A549 (cell line): ENCODE measurements at regions not wholly inside any gene's neighbourhood (a gene's known extent, or its start where the extent isn't known, plus 50 kb on each side); places are given as distances from the start of the nearest gene placed in this dataset.

ENCODE experiments used
- ATAC-seq, 2 experiments: fragments of 200-7000 bp in 1 of 2; fragments of >200 bp in 1 of 2; cut with Nextera tagmentation in 1 of 2; cut with Tn5 transposase in 1 of 2; 3 replicates each; pipeline versions ENCODE4 v1.8.0 to v1.9.1; 2018 to 2020; ENCODE audit warnings: mild to moderate bottlenecking in 1 of 2, moderate library complexity in 1 of 2
- CTCF ChIA-PET: fragments of 300-600 bp; sonication (Branson Sonifier 250); formaldehyde crosslinking; extraction: SDS; loops from one replicate; lab custom pipeline; 2021; ENCODE audit warnings: antibody characterized with exemption, inconsistent platforms; lab: Yijun Ruan, JAX
- POLR2A ChIA-PET: fragments of 350-600 bp; formaldehyde crosslinking; extraction: SDS; loops from one replicate; lab custom pipeline; 2021; ENCODE audit warnings: antibody characterized with exemption, inconsistent platforms; lab: Yijun Ruan, JAX
- DNase-seq, 2 experiments: peaks; one replicate each; pipeline versions ENCODE4 v3.0.0 to v3.0.0-alpha.2; 2011 to 2016; ENCODE audit warnings: low read depth in 1 of 2, low spot score in 1 of 2
- FAIRE-seq: peaks from 2 replicates; lab custom pipeline; 2011; peaks lifted over from hg19 to GRCh38; lab: Jason Lieb, UNC
- H3K27ac ChIP-seq, 2 experiments: fragments of >200 bp; sonication (Bioruptor Twin); formaldehyde crosslinking; 3 replicates each; pipeline ENCODE4 v1.5.1; 2016 to 2017
- H3K4me1 ChIP-seq: fragments of >200 bp; sonication (Bioruptor Twin); formaldehyde crosslinking; 3 replicates; pipeline ENCODE4 v1.6.1; 2016
- H3K4me2 ChIP-seq: fragments of >200 bp; sonication (Bioruptor Twin); formaldehyde crosslinking; 3 replicates; pipeline ENCODE4 v1.6.1; 2016
- H3K4me3 ChIP-seq: fragments of >200 bp; sonication (Bioruptor Twin); formaldehyde crosslinking; 3 replicates; pipeline ENCODE4 v1.5.1; 2016
- H3K9me3 ChIP-seq: fragments of >200 bp; sonication (Bioruptor Twin); formaldehyde crosslinking; 3 replicates; pipeline ENCODE4 v1.6.1; 2016
- CEBPB ChIP-seq, 2 experiments: fragments of >200 bp in 1 of 2; sonication (Bioruptor Twin) in 1 of 2; formaldehyde crosslinking in 1 of 2; IDR thresholded peaks; 2 replicates each; pipeline ENCODE4 v1.6.1; 2012 to 2016
- FOSB ChIP-seq: fragments of 250-450 bp; sonication (Bioruptor Pico); IDR thresholded peaks from 2 replicates; pipeline ENCODE4 v1.5.0; 2020; ENCODE audit warnings: mild to moderate bottlenecking, moderate library complexity
- HOXA7 ChIP-seq: fragments of 250-450 bp; sonication (Bioruptor Pico); IDR thresholded peaks from 2 replicates; pipeline ENCODE4 v1.5.0; 2020; ENCODE audit warnings: mild to moderate bottlenecking, moderate library complexity
- POLR2A ChIP-seq: IDR thresholded peaks from 2 replicates; pipeline ENCODE4 v1.6.1; 2012; ENCODE audit warnings: mild to moderate bottlenecking, low read length
- RAD21 ChIP-seq, 2 experiments: fragments of >200 bp in 1 of 2; sonication (Bioruptor Twin) in 1 of 2; formaldehyde crosslinking in 1 of 2; IDR thresholded peaks in 1 of 2; conservative IDR thresholded peaks in 1 of 2; 2 replicates in 1 of 2; 3 replicates in 1 of 2; pipeline ENCODE4 v1.6.1; 2012 to 2018; ENCODE audit warnings: inconsistent platforms in 1 of 2
- WGBS: methylation state at CpG from one replicate; pipeline ENCODE4 v1.1.6; 2017; ENCODE audit errors: missing lambda C conversion rate; 5-methylcytosine and 5-hydroxymethylcytosine counted together
- small RNA-seq, 6 experiments: library from RNA; depleted of rRNA; stranded (forward); fragments of <200 nt; gene quantifications; one replicate each; pipeline ENCODE3, GENCODE V24; 2012

DNA sequence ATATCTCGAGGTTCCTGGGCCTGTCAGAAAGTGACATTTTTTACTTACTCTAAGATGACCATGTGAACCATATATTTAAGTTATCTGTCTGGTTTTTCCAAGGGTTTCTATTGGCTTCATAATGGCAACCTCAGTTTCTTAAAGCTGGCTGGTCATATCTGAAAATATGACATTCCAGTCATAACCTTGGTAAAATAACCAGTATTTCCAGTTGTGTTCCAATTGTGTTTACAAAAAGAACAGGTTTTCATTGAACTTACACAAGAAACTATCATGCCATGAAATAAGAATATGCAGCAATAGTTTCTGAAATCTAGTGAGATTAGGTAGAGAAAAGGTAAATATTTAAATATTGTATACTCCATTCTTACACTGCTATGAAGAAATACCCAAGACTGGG lies 61.7 kb upstream of the HMGN3 start:
- FAIRE-seq (no peak), ATAC-seq (no peak), DNase-seq (no peak)
- TF ChIP-seq FOSB (CRISPR knock-in tag) (no peak), HOXA7 (no peak), CEBPB (IDR thresholded peaks at IDR 0.05) (no peak), RAD21 (conservative IDR thresholded peaks at IDR 0.05 in 1 of 2, IDR thresholded peaks at IDR 0.05 in 1 of 2) (no peak), POLR2A (no peak)
- POLR2A ChIA-PET = no interaction called here
- no peak overlapping the region for H3K4me2 ChIP-seq
- no peak overlapping the region for H3K27ac ChIP-seq
- H3K4me1 ChIP-seq = no peaks in the 10 kb centered on the region
- 14% methylated on average over 1 of the region's 1 CpG for WGBS
- H3K9me3 ChIP-seq = no peaks in the 10 kb centered on the region
- CTCF ChIA-PET = interaction anchor here (0.8 kb wide), 1 partner anchor 21 kb away, joined by 5 read pairs; no protein-coding TSS in a partner anchor
- no peak overlapping the region for H3K4me3 ChIP-seq

Small RNA genes in the stretch of these regions (small RNA-seq; reads per million reads assigned to genes)
- gene AL078601.1 (0 reads per million in 6 experiments), gene RF00019 (0 reads per million in 6 experiments)
